ENCODE measurements at regions not wholly inside any gene's neighbourhood (a gene's known extent, or its start where the extent isn't known, plus 50 kb on each side); places are given as distances from the start of the nearest gene placed in this dataset.
"Not testable (repeated sequence)": the region's sequence is repeated elsewhere in the genome, so short reads cannot be mapped to it uniquely, and the experiment has no call there.

DNA sequence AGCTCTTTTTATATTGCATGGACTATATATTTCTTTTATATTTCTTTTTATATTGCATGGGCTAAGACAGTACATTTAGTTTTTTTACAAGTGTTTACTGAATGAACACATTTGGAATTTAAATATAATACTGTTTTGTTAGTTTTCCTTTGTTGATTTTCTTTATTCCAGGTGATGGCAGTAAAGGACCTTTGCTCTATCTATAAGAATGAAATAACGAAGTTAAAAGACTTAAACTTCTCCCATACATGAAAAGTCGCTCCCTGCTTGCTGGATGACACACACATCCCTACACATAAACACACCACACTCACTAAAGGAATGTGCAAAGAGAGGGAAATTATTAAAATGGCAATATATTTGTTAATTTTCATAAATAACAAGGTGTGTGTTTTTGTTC lies 102.5 kb upstream of the ANXA10 start:
- Histone ChIP-seq H2AFZ (ENCODE audit: control insufficient read depth, low read length) (no peak overlapping the region), H4K20me1 (ENCODE audit: control insufficient read depth, extremely low read depth, insufficient read depth, low read length) (no peaks in the 10 kb centered on the region), H3K4me3 (ENCODE audit: control insufficient read depth in 2 of 3, extremely low read depth in 1 of 3, insufficient read depth in 2 of 3, low read depth in 1 of 3, low read length in 3 of 3) (no peak overlapping the region), H3K36me3 (ENCODE audit: control insufficient read depth in 2 of 2, extremely low read depth in 1 of 2, insufficient read depth in 2 of 2, low read length in 2 of 2) (no peaks in the 10 kb centered on the region), H3K9me1 (ENCODE audit: control insufficient read depth, extremely low read depth, insufficient read depth, low read length) (no peaks in the 10 kb centered on the region), H3K27ac (ENCODE audit: control insufficient read depth, insufficient read depth, low read length) (no peak overlapping the region), H3K27me3 (ENCODE audit: control insufficient read depth, extremely low read depth, insufficient read depth, low read length) (no peaks in the 10 kb centered on the region), H3K4me2 (ENCODE audit: control insufficient read depth, extremely low read depth, insufficient read depth, low read depth, low read length) (no peak overlapping the region), H3K79me2 (ENCODE audit: control insufficient read depth, insufficient read depth, low read length) (no peaks in the 10 kb centered on the region), H3K9ac (ENCODE audit: control insufficient read depth, extremely low read depth, insufficient read depth, low read length) (no peak overlapping the region), H3K9me3 (ENCODE audit: control insufficient read depth, low read depth, low read length) (no peaks in the 10 kb centered on the region), H3K4me1 (ENCODE audit: control insufficient read depth, extremely low read depth, insufficient read depth, low read length) (no peaks in the 10 kb centered on the region)
- TF ChIP-seq, protein P1, sequence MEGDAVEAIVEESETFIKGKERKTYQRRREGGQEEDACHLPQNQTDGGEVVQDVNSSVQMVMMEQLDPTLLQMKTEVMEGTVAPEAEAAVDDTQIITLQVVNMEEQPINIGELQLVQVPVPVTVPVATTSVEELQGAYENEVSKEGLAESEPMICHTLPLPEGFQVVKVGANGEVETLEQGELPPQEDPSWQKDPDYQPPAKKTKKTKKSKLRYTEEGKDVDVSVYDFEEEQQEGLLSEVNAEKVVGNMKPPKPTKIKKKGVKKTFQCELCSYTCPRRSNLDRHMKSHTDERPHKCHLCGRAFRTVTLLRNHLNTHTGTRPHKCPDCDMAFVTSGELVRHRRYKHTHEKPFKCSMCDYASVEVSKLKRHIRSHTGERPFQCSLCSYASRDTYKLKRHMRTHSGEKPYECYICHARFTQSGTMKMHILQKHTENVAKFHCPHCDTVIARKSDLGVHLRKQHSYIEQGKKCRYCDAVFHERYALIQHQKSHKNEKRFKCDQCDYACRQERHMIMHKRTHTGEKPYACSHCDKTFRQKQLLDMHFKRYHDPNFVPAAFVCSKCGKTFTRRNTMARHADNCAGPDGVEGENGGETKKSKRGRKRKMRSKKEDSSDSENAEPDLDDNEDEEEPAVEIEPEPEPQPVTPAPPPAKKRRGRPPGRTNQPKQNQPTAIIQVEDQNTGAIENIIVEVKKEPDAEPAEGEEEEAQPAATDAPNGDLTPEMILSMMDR (optimal IDR thresholded peaks at IDR 0.05 in 1 of 3, IDR thresholded peaks at IDR 0.05 in 1 of 3, conservative IDR thresholded peaks at IDR 0.05 in 1 of 3; ENCODE audit: extremely low read depth in 1 of 3, insufficient read depth in 2 of 3, low read length in 3 of 3), result no peak
- no peak for TF ChIP-seq EZH2 (IDR thresholded peaks at IDR 0.05; ENCODE audit: low read length)
- FAIRE-seq, result no peak
- DNase-seq (ENCODE audit: low read depth, low spot score), result no peak
- dilution Hi-C loops (cut with MboI; ENCODE audit: extremely low pct_ligation_motif_present, low sequenced_read_pairs), result no loop called here

DNA sequence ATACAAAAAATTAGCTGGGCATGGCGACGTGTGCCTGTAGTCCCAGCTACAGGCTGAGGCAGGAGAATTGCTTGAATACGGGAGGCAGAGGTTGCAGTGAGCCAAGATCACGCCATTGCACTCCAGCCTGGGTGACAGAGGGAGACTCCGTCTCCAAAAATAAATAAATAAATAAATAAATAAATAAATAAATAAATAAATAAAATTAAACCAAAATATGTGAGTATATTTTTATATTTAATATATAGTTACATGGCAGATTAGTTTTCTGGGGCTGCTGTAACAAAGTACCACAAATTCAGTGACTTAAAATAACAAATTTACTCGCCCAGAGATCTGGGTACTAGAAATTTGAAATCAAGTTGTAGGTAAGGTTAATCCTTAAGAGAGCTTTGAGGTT lies 84.2 kb upstream of the ANXA10 start:
- H2AFZ ChIP-seq (ENCODE audit: control insufficient read depth, low read length); H3K36me3 ChIP-seq (ENCODE audit: control insufficient read depth in 2 of 2, extremely low read depth in 1 of 2, insufficient read depth in 2 of 2, low read length in 2 of 2); H3K9me3 ChIP-seq (ENCODE audit: control insufficient read depth, low read depth, low read length); H3K4me2 ChIP-seq (ENCODE audit: control insufficient read depth, extremely low read depth, insufficient read depth, low read depth, low read length); H4K20me1 ChIP-seq (ENCODE audit: control insufficient read depth, extremely low read depth, insufficient read depth, low read length); H3K4me3 ChIP-seq (ENCODE audit: control insufficient read depth in 2 of 3, extremely low read depth in 1 of 3, insufficient read depth in 2 of 3, low read depth in 1 of 3, low read length in 3 of 3); H3K27me3 ChIP-seq (ENCODE audit: control insufficient read depth, extremely low read depth, insufficient read depth, low read length); H3K4me1 ChIP-seq (ENCODE audit: control insufficient read depth, extremely low read depth, insufficient read depth, low read length); H3K79me2 ChIP-seq (ENCODE audit: control insufficient read depth, insufficient read depth, low read length); H3K9ac ChIP-seq (ENCODE audit: control insufficient read depth, extremely low read depth, insufficient read depth, low read length); H3K27ac ChIP-seq (ENCODE audit: control insufficient read depth, insufficient read depth, low read length); DNase-seq (ENCODE audit: low read depth, low spot score); FAIRE-seq; H3K9me1 ChIP-seq (ENCODE audit: control insufficient read depth, extremely low read depth, insufficient read depth, low read length); dilution Hi-C loops (cut with MboI; ENCODE audit: extremely low pct_ligation_motif_present, low sequenced_read_pairs): not testable (repeated sequence)

DNA sequence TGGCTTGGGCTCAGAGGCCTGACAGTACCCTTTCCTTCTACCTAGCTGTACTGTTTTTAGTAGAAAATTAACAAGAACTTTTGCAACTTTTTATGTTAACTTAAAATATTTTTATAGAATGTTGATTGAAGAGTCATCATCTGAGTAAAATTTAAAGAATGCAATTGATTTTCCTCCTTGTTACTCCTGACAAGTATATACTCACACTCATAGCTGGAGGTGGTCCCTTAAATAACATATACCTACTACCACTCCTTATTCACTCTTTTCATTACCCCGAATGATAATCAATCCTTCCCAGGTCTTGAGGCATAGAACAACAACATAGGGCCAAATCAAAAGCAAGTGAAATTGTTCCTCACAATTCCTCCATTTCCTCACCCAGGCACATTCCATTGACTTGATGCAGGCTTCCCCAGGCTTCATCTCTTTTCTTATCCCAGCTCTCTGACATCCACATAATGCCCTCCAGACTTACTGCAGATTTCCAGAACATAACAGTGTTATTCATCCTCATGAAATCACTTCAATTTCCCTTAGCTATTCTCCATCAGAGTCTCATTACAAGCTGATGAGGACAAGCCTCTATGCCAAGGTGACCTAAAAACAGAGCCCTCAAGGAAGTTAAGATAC lies 73.2 kb upstream of the ANXA10 start:
- Histone ChIP-seq H3K4me1 (ENCODE audit: control insufficient read depth, extremely low read depth, insufficient read depth, low read length) (peaks cover 16% of the 10 kb centered on the region), H3K4me2 (ENCODE audit: control insufficient read depth, extremely low read depth, insufficient read depth, low read depth, low read length) (no peak overlapping the region), H3K36me3 (ENCODE audit: control insufficient read depth in 2 of 2, extremely low read depth in 1 of 2, insufficient read depth in 2 of 2, low read length in 2 of 2) (no peaks in the 10 kb centered on the region), H3K9me3 (ENCODE audit: control insufficient read depth, low read depth, low read length) (peaks cover 3% of the 10 kb centered on the region), H3K79me2 (ENCODE audit: control insufficient read depth, insufficient read depth, low read length) (no peaks in the 10 kb centered on the region), H2AFZ (ENCODE audit: control insufficient read depth, low read length) (peak overlapping the region; percentile 69), H3K9ac (ENCODE audit: control insufficient read depth, extremely low read depth, insufficient read depth, low read length) (no peak overlapping the region), H3K27me3 (ENCODE audit: control insufficient read depth, extremely low read depth, insufficient read depth, low read length) (no peaks in the 10 kb centered on the region), H3K9me1 (ENCODE audit: control insufficient read depth, extremely low read depth, insufficient read depth, low read length) (no peaks in the 10 kb centered on the region), H4K20me1 (ENCODE audit: control insufficient read depth, extremely low read depth, insufficient read depth, low read length) (no peaks in the 10 kb centered on the region), H3K4me3 (ENCODE audit: control insufficient read depth in 2 of 3, extremely low read depth in 1 of 3, insufficient read depth in 2 of 3, low read depth in 1 of 3, low read length in 3 of 3) (no peak overlapping the region), H3K27ac (ENCODE audit: control insufficient read depth, insufficient read depth, low read length) (no peak overlapping the region)
- TF ChIP-seq EZH2 (IDR thresholded peaks at IDR 0.05; ENCODE audit: low read length), result no peak
- TF ChIP-seq, protein P1 (optimal IDR thresholded peaks at IDR 0.05 in 1 of 3, IDR thresholded peaks at IDR 0.05 in 1 of 3, conservative IDR thresholded peaks at IDR 0.05 in 1 of 3; ENCODE audit: extremely low read depth in 1 of 3, insufficient read depth in 2 of 3, low read length in 3 of 3), result no peak
- FAIRE-seq, result peak; percentile 85
- dilution Hi-C loops (cut with MboI; ENCODE audit: extremely low pct_ligation_motif_present, low sequenced_read_pairs), result no loop called here
- no peak for DNase-seq (ENCODE audit: low read depth, low spot score)

All from keratinocyte (primary cell).